ENCODE measurements at regions not wholly inside any gene's neighbourhood (a gene's known extent, or its start where the extent isn't known, plus 50 kb on each side); places are given as distances from the start of the nearest gene placed in this dataset.
A peak's percentile ranks its signal among the peaks of the same experiment; 100 is the strongest.

- DNase-seq = no peak
- intact Hi-C loops (cut with DNase I, micrococcal nuclease) = no loop called here
- ATAC-seq = no peak
Observed at GRCh38 chr10:59558066-59558465, 151.6 kb downstream of the SLC16A9 start.

- no peak for DNase-seq
- intact Hi-C loops (cut with DNase I, micrococcal nuclease) = no loop called here
- no peak for ATAC-seq
Observed at GRCh38 chr10:59557642-59558041, 152.0 kb downstream of the SLC16A9 start.

GRCh38 chr10:59557052-59557451 lies 152.6 kb downstream of the SLC16A9 start:
- intact Hi-C loops (cut with DNase I, micrococcal nuclease) = no loop called here
- DNase-seq (no peak), ATAC-seq (no peak)

GRCh38 chr10:59553162-59553900 lies 156.3 kb downstream of the SLC16A9 start:
- DNase-seq = no peak
- intact Hi-C loops (cut with DNase I, micrococcal nuclease) = no loop called here
- no peak for ATAC-seq

GRCh38 chr10:59550061-59550460 lies 159.6 kb downstream of the SLC16A9 start:
- intact Hi-C loops (cut with DNase I, micrococcal nuclease) = no loop called here
- DNase-seq (no peak), ATAC-seq (no peak)

GRCh38 chr10:59538623-59539022 lies 171.0 kb downstream of the SLC16A9 start:
- no peak for DNase-seq
- intact Hi-C loops (cut with DNase I, micrococcal nuclease) = no loop called here
- no peak for ATAC-seq

GRCh38 chr10:59537501-59537900 lies 172.1 kb downstream of the SLC16A9 start:
- DNase-seq = no peak
- no peak for ATAC-seq
- intact Hi-C loops (cut with DNase I, micrococcal nuclease) = no loop called here

GRCh38 chr10:59536167-59537014 lies 173.3 kb downstream of the SLC16A9 start:
- DNase-seq (peak; percentile 6 to 25), ATAC-seq (no peak)
- intact Hi-C loops (cut with DNase I, micrococcal nuclease) = no loop called here

- no peak for ATAC-seq
- intact Hi-C loops (cut with DNase I, micrococcal nuclease) = no loop called here
- no peak for DNase-seq
Observed at GRCh38 chr10:59524348-59524747, 162.0 kb upstream of the FAM13C start.

GRCh38 chr10:59523851-59524250 lies 161.5 kb upstream of the FAM13C start:
- no peak for DNase-seq
- intact Hi-C loops (cut with DNase I, micrococcal nuclease) = no loop called here
- no peak for ATAC-seq

- no peak for ATAC-seq
- no peak for DNase-seq
- intact Hi-C loops (cut with DNase I, micrococcal nuclease) = no loop called here
Observed at GRCh38 chr10:59517996-59518395, 155.6 kb upstream of the FAM13C start.

GRCh38 chr10:59517341-59517899 lies 155.1 kb upstream of the FAM13C start:
- intact Hi-C loops (cut with DNase I, micrococcal nuclease) = no loop called here
- DNase-seq (no peak), ATAC-seq (no peak)

- intact Hi-C loops (cut with DNase I, micrococcal nuclease) = no loop called here
- DNase-seq = no peak
- no peak for ATAC-seq
Observed at GRCh38 chr10:59513558-59513957, 151.2 kb upstream of the FAM13C start.

GRCh38 chr10:59512951-59513350 lies 150.6 kb upstream of the FAM13C start:
- no peak for ATAC-seq
- no peak for DNase-seq
- intact Hi-C loops (cut with DNase I, micrococcal nuclease) = no loop called here

GRCh38 chr10:59508956-59509355 lies 146.6 kb upstream of the FAM13C start:
- ATAC-seq (no peak), DNase-seq (no peak)
- intact Hi-C loops (cut with DNase I, micrococcal nuclease) = no loop called here

GRCh38 chr10:59508296-59508695 lies 145.9 kb upstream of the FAM13C start:
- ATAC-seq (peak; percentile 100), DNase-seq (peak; percentile 54 to 60)

GRCh38 chr10:59505926-59506325 lies 143.6 kb upstream of the FAM13C start:
- DNase-seq (no peak), ATAC-seq (no peak)
- intact Hi-C loops (cut with DNase I, micrococcal nuclease) = no loop called here

More at GRCh38 chr10:59508296-59508695, 145.9 kb upstream of the FAM13C start:
- intact Hi-C loops (cut with DNase I, micrococcal nuclease) = no loop called here

- DNase-seq = no peak
- intact Hi-C loops (cut with DNase I, micrococcal nuclease) = no loop called here
- ATAC-seq = no peak
Observed at GRCh38 chr10:59499460-59499859, 137.1 kb upstream of the FAM13C start.

GRCh38 chr10:59493017-59493416 lies 130.7 kb upstream of the FAM13C start:
- intact Hi-C loops (cut with DNase I, micrococcal nuclease) = no loop called here
- no peak for DNase-seq
- no peak for ATAC-seq

GRCh38 chr10:59479426-59479825 lies 117.1 kb upstream of the FAM13C start:
- intact Hi-C loops (cut with DNase I, micrococcal nuclease) = no loop called here
- DNase-seq (no peak), ATAC-seq (no peak)

Data from left colon (tissue), 2 donors.